Endothelial cell of umbilical vein (primary cell): ENCODE measurements at regions not wholly inside any gene's neighbourhood (a gene's known extent, or its start where the extent isn't known, plus 50 kb on each side); places are given as distances from the start of the nearest gene placed in this dataset.

Source experiments
- BruUV-seq: library from RNA; stranded (reverse); fragments of 400-500 nt; replicated peaks from 2 replicates; lab custom pipeline; 2021; lab: Mats Ljungman, UMichigan
- CTCF ChIA-PET: fragments of 300-600, 350-600 bp; sonication (Branson Sonifier 250); formaldehyde crosslinking; loops from one replicate; lab custom pipeline; 2021; ENCODE audit warnings: antibody characterized with exemption, inconsistent platforms; lab: Charles Lee
- POLR2A ChIA-PET: fragments of 300-600, 350-600 bp; sonication (Branson Sonifier 250); formaldehyde crosslinking; loops from one replicate; lab custom pipeline; 2021; ENCODE audit warnings: antibody characterized with exemption, inconsistent platforms; lab: Charles Lee
- DNase-seq: peaks from one replicate; pipeline ENCODE4 v3.0.0-alpha.2; 2011; ENCODE audit warnings: low read depth, low spot score
- FAIRE-seq: peaks from 2 replicates; lab custom pipeline; 2011; peaks lifted over from hg19 to GRCh38; lab: Jason Lieb, UNC
- H2AFZ ChIP-seq: 2 replicates; pipeline ENCODE4 v1.6.0; 2012; ENCODE audit warnings: low read depth, low read length, control low read depth, inconsistent platforms
- H3K27ac ChIP-seq: 2 replicates; pipeline ENCODE4 v1.5.1; 2011; ENCODE audit warnings: low read depth, mild to moderate bottlenecking, control low read depth, low read length, moderate library complexity; ENCODE audit not compliant: insufficient read depth
- H3K27me3 ChIP-seq, 2 experiments: 2 replicates each; pipeline versions ENCODE4 v1.6.0 to v1.6.1; 2011; ENCODE audit warnings: low read length in 2 of 2, mixed read lengths in 1 of 2; ENCODE audit not compliant: control insufficient read depth in 2 of 2, insufficient read depth in 2 of 2
- H3K36me3 ChIP-seq, 2 experiments: 2 replicates in 1 of 2; 3 replicates in 1 of 2; pipeline ENCODE4 v1.5.1; 2011; ENCODE audit warnings: low read length in 2 of 2, mild to moderate bottlenecking in 1 of 2, moderate library complexity in 1 of 2; ENCODE audit not compliant: control insufficient read depth in 2 of 2, insufficient read depth in 2 of 2; ENCODE audit errors: extremely low read depth in 1 of 2
- H3K4me1 ChIP-seq: 3 replicates; pipeline ENCODE4 v1.5.1; 2011; ENCODE audit warnings: mild to moderate bottlenecking, low read length; ENCODE audit not compliant: control insufficient read depth, insufficient read depth; ENCODE audit errors: extremely low read depth
- H3K4me2 ChIP-seq: 2 replicates; pipeline ENCODE4 v1.6.1; 2011; ENCODE audit warnings: low read length, control low read depth, mixed read lengths; ENCODE audit not compliant: insufficient read depth
- H3K4me3 ChIP-seq, 3 experiments: fragments of 200-600 bp in 1 of 3; sonication (generic), shearing (Covaris generic) in 1 of 3; replicated peaks in 1 of 3; 2 replicates each; pipeline ENCODE4 v1.5.1; 2011 to 2016; ENCODE audit warnings: control low read depth in 3 of 3, low read length in 3 of 3, mild to moderate bottlenecking in 2 of 3, inconsistent platforms in 1 of 3, low read depth in 1 of 3, moderate library complexity in 1 of 3; ENCODE audit not compliant: insufficient read depth in 1 of 3
- H3K79me2 ChIP-seq: 2 replicates; pipeline ENCODE4 v1.6.0; 2012; ENCODE audit warnings: low read length, inconsistent platforms; ENCODE audit not compliant: control insufficient read depth, insufficient read depth
- H3K9ac ChIP-seq: replicated peaks from 2 replicates; pipeline ENCODE3; 2011; ENCODE audit warnings: low read length, control low read depth; ENCODE audit not compliant: insufficient read depth; ENCODE audit errors: extremely low read depth
- H3K9me1 ChIP-seq: replicated peaks from 3 replicates; pipeline ENCODE4 v1.6.0; 2011; ENCODE audit warnings: mild to moderate bottlenecking, low read length; ENCODE audit not compliant: control insufficient read depth, insufficient read depth; ENCODE audit errors: extremely low read depth
- H3K9me3 ChIP-seq: replicated peaks from 2 replicates; pipeline ENCODE4 v1.5.1; 2012; ENCODE audit warnings: low read length, inconsistent platforms; ENCODE audit not compliant: control insufficient read depth, insufficient read depth
- H4K20me1 ChIP-seq: replicated peaks from 2 replicates; pipeline ENCODE3; 2011; ENCODE audit warnings: mild to moderate bottlenecking, low read length; ENCODE audit not compliant: control insufficient read depth, insufficient read depth; ENCODE audit errors: extremely low read depth
- CTCF ChIP-seq, 2 donors: IDR thresholded peaks; 1 replicate in 1 of 2; 2 replicates in 1 of 2; pipeline ENCODE4 v1.5.1; 2011; ENCODE audit warnings: low read length in 2 of 2, mild to moderate bottlenecking in 2 of 2, moderate library complexity in 2 of 2, control low read depth in 1 of 2, inconsistent platforms in 1 of 2, low read depth in 1 of 2; ENCODE audit not compliant: insufficient read depth in 1 of 2; ENCODE audit errors: extremely low read depth in 1 of 2
- EZH2 ChIP-seq: IDR thresholded peaks from 2 replicates; pipeline ENCODE4 v1.6.1; 2012; ENCODE audit warnings: borderline replicate concordance, low read depth, mild to moderate bottlenecking, moderate library complexity, low read length, inconsistent platforms; ENCODE audit not compliant: severe bottlenecking
- FOS ChIP-seq: IDR thresholded peaks from 2 replicates; pipeline ENCODE4 v1.6.1; 2011; ENCODE audit warnings: mild to moderate bottlenecking, low read length, moderate library complexity, borderline replicate concordance; ENCODE audit not compliant: insufficient read depth
- GATA2 ChIP-seq: IDR thresholded peaks from 2 replicates; pipeline ENCODE4 v1.7.0; 2011; ENCODE audit warnings: low read depth, mild to moderate bottlenecking, moderate library complexity, mixed read lengths, low read length; ENCODE audit not compliant: insufficient read length, insufficient read depth
- JUN ChIP-seq: IDR thresholded peaks from 2 replicates; pipeline ENCODE4 v1.6.1; 2011; ENCODE audit warnings: borderline replicate concordance, low read depth; ENCODE audit not compliant: insufficient read length, insufficient read depth
- MYC ChIP-seq: IDR thresholded peaks from one replicate; pipeline ENCODE4 v1.6.1; 2011; ENCODE audit warnings: mild to moderate bottlenecking, low read depth, low read length
- POLR2A ChIP-seq: IDR thresholded peaks from 2 replicates; pipeline ENCODE4 v1.6.1; 2012; ENCODE audit warnings: low read depth, mild to moderate bottlenecking, control low read depth, low read length
- POLR2AphosphoS5 ChIP-seq: IDR thresholded peaks from 2 replicates; pipeline ENCODE4 v1.6.1; 2012; ENCODE audit warnings: low read depth, mild to moderate bottlenecking, control low read depth, low read length, moderate library complexity; ENCODE audit not compliant: insufficient read depth
- dilution Hi-C: fragments of 300-500 bp; cut with MboI; formaldehyde crosslinking; loops from one replicate; pipeline ENCODE4 v1.15.0; 2019; ENCODE audit warnings: low sequenced_read_pairs; ENCODE audit not compliant: extremely low pct_ligation_motif_present
- intact Hi-C: fragments of 100-400 bp; cut with micrococcal nuclease; formaldehyde crosslinking; loops from one replicate; pipeline ENCODE4 v1.10.0; 2022
- TF ChIP-seq, protein P1 (sequence below): IDR thresholded peaks from 2 replicates; pipeline ENCODE4 v1.6.1; 2011; ENCODE audit not compliant: insufficient read depth, insufficient read length

DNA sequence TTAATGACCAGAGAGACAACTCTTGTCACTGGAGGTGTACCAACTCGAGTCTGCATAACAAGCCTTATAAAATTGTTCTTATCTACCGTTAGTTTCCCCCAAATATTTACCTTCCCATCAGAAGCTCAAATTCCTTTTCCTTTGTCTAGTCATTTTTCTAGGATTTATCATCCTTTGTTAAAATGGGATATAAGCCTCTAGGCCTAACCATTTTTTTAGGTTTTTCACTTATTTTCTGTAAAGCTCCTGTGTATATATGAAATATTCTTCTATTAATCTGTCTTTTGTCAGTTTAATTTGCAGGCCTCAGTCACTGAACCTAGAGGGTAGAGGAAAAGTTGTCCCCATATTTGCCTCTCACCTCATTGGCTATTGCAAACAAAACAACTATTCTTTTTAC is 99.6 kb upstream of the TNFAIP3 start:
- ChIA-PET CTCF (no interaction called here), POLR2A (no interaction called here)
- intact Hi-C loops (no loop called here), dilution Hi-C loops (no loop called here)
- Histone ChIP-seq H3K27me3 (no peaks in the 10 kb centered on the region), H3K4me3 (no peak overlapping the region), H3K9me1 (no peaks in the 10 kb centered on the region), H4K20me1 (no peaks in the 10 kb centered on the region), H3K9me3 (no peaks in the 10 kb centered on the region), H3K4me1 (peaks cover 12% of the 10 kb centered on the region), H3K9ac (no peak overlapping the region), H3K79me2 (no peaks in the 10 kb centered on the region), H3K36me3 (no peaks in the 10 kb centered on the region), H2AFZ (no peak overlapping the region), H3K27ac (no peak overlapping the region), H3K4me2 (no peak overlapping the region)
- no peak for TF ChIP-seq JUN
- no peak for TF ChIP-seq FOS
- TF ChIP-seq CTCF (IDR thresholded peaks at IDR 0.05; ENCODE audit: extremely low read depth in 1 of 2, insufficient read depth in 1 of 2, low read depth in 1 of 2, low read length in 2 of 2): no peak
- TF ChIP-seq POLR2A: no peak
- TF ChIP-seq MYC: no peak
- TF ChIP-seq GATA2: no peak
- no peak for TF ChIP-seq POLR2AphosphoS5
- TF ChIP-seq EZH2: no peak
- TF ChIP-seq, protein P1, sequence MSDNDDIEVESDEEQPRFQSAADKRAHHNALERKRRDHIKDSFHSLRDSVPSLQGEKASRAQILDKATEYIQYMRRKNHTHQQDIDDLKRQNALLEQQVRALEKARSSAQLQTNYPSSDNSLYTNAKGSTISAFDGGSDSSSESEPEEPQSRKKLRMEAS: no peak
- BruUV-seq: no TSS peak
- DNase-seq (no peak), FAIRE-seq (no peak)
